ENCODE measurements at regions not wholly inside any gene's neighbourhood (a gene's known extent, or its start where the extent isn't known, plus 50 kb on each side); places are given as distances from the start of the nearest gene placed in this dataset.

DNA sequence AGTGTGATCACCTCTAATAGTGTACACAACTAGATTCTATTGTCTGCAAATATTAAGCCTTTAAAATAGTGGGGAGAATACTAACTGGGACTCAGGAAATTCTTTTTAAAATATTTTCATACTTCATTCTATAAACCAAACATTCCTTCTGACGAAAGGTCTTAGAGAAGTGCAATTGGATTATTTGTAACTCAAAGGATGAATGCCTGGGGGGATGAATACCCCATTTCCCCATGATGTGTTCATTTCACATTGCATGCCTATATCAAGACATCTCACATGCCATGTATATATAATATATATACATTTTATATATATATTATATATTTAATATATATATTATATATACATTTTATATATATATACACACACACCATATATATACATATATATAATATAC is 189.9 kb downstream of the VGLL3 start:
- no peak for TF ChIP-seq CTCF (IDR thresholded peaks at IDR 0.05)
- TF ChIP-seq EZH2 (IDR thresholded peaks at IDR 0.05): no peak
- TF ChIP-seq EZH2phosphoT487 (IDR thresholded peaks at IDR 0.05): no peak
